RPMI8226 (cell line): ENCODE measurements at regions not wholly inside any gene's neighbourhood (a gene's known extent, or its start where the extent isn't known, plus 50 kb on each side); places are given as distances from the start of the nearest gene placed in this dataset.
"Not testable (repeated sequence)": the region's sequence is repeated elsewhere in the genome, so short reads cannot be mapped to it uniquely, and the experiment has no call there.

Experiments
- DNase-seq: peaks from one replicate; pipeline ENCODE4 v3.0.0-alpha.2; 2015

- no peak for DNase-seq
Observed at GRCh38 chr1:101484689-101485338, 248.0 kb downstream of the S1PR1 start.

GRCh38 chr1:101485712-101486111 is 248.9 kb downstream of the S1PR1 start:
- DNase-seq, result no peak

GRCh38 chr1:101492144-101492543 is 255.3 kb downstream of the S1PR1 start:
- DNase-seq, result not testable (repeated sequence)

- DNase-seq, result not testable (repeated sequence)
Observed at GRCh38 chr1:101493920-101494319, 257.1 kb downstream of the S1PR1 start.

- no peak for DNase-seq
Observed at GRCh38 chr1:101496109-101496508, 259.3 kb downstream of the S1PR1 start.

GRCh38 chr1:101497881-101498559 is 261.2 kb downstream of the S1PR1 start:
- DNase-seq, result no peak

- DNase-seq, result not testable (repeated sequence)
Observed at GRCh38 chr1:101504106-101504505, 267.3 kb downstream of the S1PR1 start.

GRCh38 chr1:101505240-101505639 is 268.4 kb downstream of the S1PR1 start:
- not testable (repeated sequence) for DNase-seq

- peak; percentile 43 for DNase-seq
Observed at GRCh38 chr1:101506541-101507164, 269.8 kb downstream of the S1PR1 start.

- no peak for DNase-seq
Observed at GRCh38 chr1:101507547-101507971, 270.7 kb downstream of the S1PR1 start.

GRCh38 chr1:101508913-101509312 is 272.1 kb downstream of the S1PR1 start:
- DNase-seq, result no peak

GRCh38 chr1:101509370-101509769 is 272.6 kb downstream of the S1PR1 start:
- DNase-seq, result no peak

GRCh38 chr1:101511202-101511891 is 274.5 kb downstream of the S1PR1 start:
- no peak for DNase-seq

GRCh38 chr1:101520302-101520701 is 283.5 kb downstream of the S1PR1 start:
- DNase-seq, result peak; percentile 27

- no peak for DNase-seq
Observed at GRCh38 chr1:101522486-101522885, 285.7 kb downstream of the S1PR1 start.

- no peak for DNase-seq
Observed at GRCh38 chr1:101526813-101527212, 290.0 kb downstream of the S1PR1 start.

GRCh38 chr1:101532377-101532776 is 295.6 kb downstream of the S1PR1 start:
- no peak for DNase-seq

GRCh38 chr1:101540161-101540560 is 303.3 kb downstream of the S1PR1 start:
- DNase-seq, result no peak

- no peak for DNase-seq
Observed at GRCh38 chr1:101546885-101547284, 310.1 kb downstream of the S1PR1 start.

- no peak for DNase-seq
Observed at GRCh38 chr1:101547357-101547756, 310.5 kb downstream of the S1PR1 start.

GRCh38 chr1:101548376-101548775 is 311.6 kb downstream of the S1PR1 start:
- no peak for DNase-seq

- DNase-seq, result no peak
Observed at GRCh38 chr1:101550581-101550980, 313.8 kb downstream of the S1PR1 start.

GRCh38 chr1:101566883-101567538 is 330.2 kb downstream of the S1PR1 start:
- no peak for DNase-seq
